Testis (tissue), 2 donors: ENCODE measurements at regions not wholly inside any gene's neighbourhood (a gene's known extent, or its start where the extent isn't known, plus 50 kb on each side); places are given as distances from the start of the nearest gene placed in this dataset.

ENCODE experiments used
- CTCF ChIP-seq, 3 experiments: fragments of 450-650 bp in 2 of 3; fragments of 200-600 bp in 1 of 3; sonication (generic) in 1 of 3; IDR thresholded peaks; one replicate each; pipeline ENCODE4 v1.5.1; 2016 to 2019; ENCODE audit warnings: antibody characterized with exemption in 3 of 3, mild to moderate bottlenecking in 2 of 3, moderate library complexity in 1 of 3
- POLR2A ChIP-seq: fragments of 450-650 bp; IDR thresholded peaks from one replicate; pipeline ENCODE4 v1.6.1; 2017; ENCODE audit warnings: antibody characterized with exemption, mild to moderate bottlenecking, moderate library complexity

- TF ChIP-seq POLR2A, result no peak
- no peak for TF ChIP-seq CTCF (IDR thresholded peaks at IDR 0.05)
These were observed 71.2 kb downstream of the NABP1 start for GRCh38 chr2:191749181-191749540.
